ENCODE measurements at regions not wholly inside any gene's neighbourhood (a gene's known extent, or its start where the extent isn't known, plus 50 kb on each side); places are given as distances from the start of the nearest gene placed in this dataset.
"Not testable (repeated sequence)": the region's sequence is repeated elsewhere in the genome, so short reads cannot be mapped to it uniquely, and the experiment has no call there.

- ATAC-seq: no peak
- DNase-seq: no peak
These were observed 78.9 kb upstream of the PPP2R3B start for GRCh38 chrX:465418-466215.

- not testable (repeated sequence) for DNase-seq, ATAC-seq
These were observed 80.1 kb upstream of the PPP2R3B start for GRCh38 chrX:466836-467235.

GRCh38 chrX:467686-468085 lies 81.0 kb upstream of the PPP2R3B start:
- ATAC-seq, DNase-seq: not testable (repeated sequence)

GRCh38 chrX:468979-469378 lies 82.3 kb upstream of the PPP2R3B start:
- no peak for ATAC-seq
- no peak for DNase-seq

GRCh38 chrX:470686-471085 lies 84.0 kb upstream of the PPP2R3B start:
- ATAC-seq: no peak
- no peak for DNase-seq

GRCh38 chrX:471281-471680 lies 84.6 kb upstream of the PPP2R3B start:
- ATAC-seq: no peak

GRCh38 chrX:472275-472674 lies 85.6 kb upstream of the PPP2R3B start:
- DNase-seq, ATAC-seq: not testable (repeated sequence)

More at GRCh38 chrX:471281-471680, 84.6 kb upstream of the PPP2R3B start:
- DNase-seq: no peak

GRCh38 chrX:475926-476723 lies 89.4 kb upstream of the PPP2R3B start:
- no peak for DNase-seq

GRCh38 chrX:476724-477075 lies 90.0 kb upstream of the PPP2R3B start:
- DNase-seq (no peak), ATAC-seq (no peak)

More at GRCh38 chrX:475926-476723, 89.4 kb upstream of the PPP2R3B start:
- ATAC-seq: no peak

- ATAC-seq (no peak), DNase-seq (no peak)
These were observed 90.8 kb upstream of the PPP2R3B start for GRCh38 chrX:477441-478012.

GRCh38 chrX:479273-479981 lies 92.7 kb upstream of the PPP2R3B start:
- DNase-seq: no peak
- no peak for ATAC-seq

- DNase-seq (no peak), ATAC-seq (no peak)
These were observed 94.2 kb upstream of the PPP2R3B start for GRCh38 chrX:480861-481417.

- DNase-seq (no peak), ATAC-seq (no peak)
These were observed 95.5 kb upstream of the PPP2R3B start for GRCh38 chrX:482192-482701.

GRCh38 chrX:482702-483203 lies 96.0 kb upstream of the PPP2R3B start:
- ATAC-seq (no peak), DNase-seq (no peak)

- no peak for ATAC-seq
- no peak for DNase-seq
These were observed 98.7 kb upstream of the PPP2R3B start for GRCh38 chrX:485368-485767.

- DNase-seq: no peak
These were observed 99.6 kb upstream of the PPP2R3B start for GRCh38 chrX:486325-486724.

GRCh38 chrX:487836-488235 lies 101.1 kb upstream of the PPP2R3B start:
- no peak for ATAC-seq

More at GRCh38 chrX:486325-486724, 99.6 kb upstream of the PPP2R3B start:
- no peak for ATAC-seq

GRCh38 chrX:489820-490219 lies 103.1 kb upstream of the PPP2R3B start:
- DNase-seq: no peak

More at GRCh38 chrX:487836-488235, 101.1 kb upstream of the PPP2R3B start:
- DNase-seq: no peak

GRCh38 chrX:497186-498014 lies 110.7 kb upstream of the PPP2R3B start:
- no peak for ATAC-seq
- DNase-seq: no peak

More at GRCh38 chrX:489820-490219, 103.1 kb upstream of the PPP2R3B start:
- ATAC-seq: no peak

GRCh38 chrX:498901-499300 lies 112.2 kb upstream of the PPP2R3B start:
- not testable (repeated sequence) for ATAC-seq, DNase-seq
